ENCODE measurements at regions not wholly inside any gene's neighbourhood (a gene's known extent, or its start where the extent isn't known, plus 50 kb on each side); places are given as distances from the start of the nearest gene placed in this dataset.

GRCh38 chrX:96425200-96425599 lies 259.4 kb upstream of the DIAPH2 start:
- TF ChIP-seq CTCF (IDR thresholded peaks at IDR 0.05) (no peak), POLR2AphosphoS5 (IDR thresholded peaks at IDR 0.05) (no peak), POLR2A (IDR thresholded peaks at IDR 0.05; ENCODE audit: low read depth) (no peak)

All from esophagus muscularis mucosa (tissue), 3 donors.